Nephron progenitor cell (in vitro differentiated cells): ENCODE measurements at regions not wholly inside any gene's neighbourhood (a gene's known extent, or its start where the extent isn't known, plus 50 kb on each side); places are given as distances from the start of the nearest gene placed in this dataset.
"Not testable (repeated sequence)": the region's sequence is repeated elsewhere in the genome, so short reads cannot be mapped to it uniquely, and the experiment has no call there.

Experiments
- DNase-seq: peaks from one replicate; pipeline ENCODE4 v3.0.0; 2021
- H3K27ac Mint-ChIP-seq: 2 replicates; pipeline ENCODE4 v1.8.0; 2021; ENCODE audit warnings: mild to moderate bottlenecking, moderate library complexity, mixed read lengths
- H3K27me3 Mint-ChIP-seq: 2 replicates; pipeline ENCODE4 v1.8.0; 2021; ENCODE audit warnings: mild to moderate bottlenecking, low read depth, mixed read lengths; ENCODE audit not compliant: poor library complexity
- H3K36me3 Mint-ChIP-seq: 2 replicates; pipeline ENCODE4 v1.8.0; 2021; ENCODE audit warnings: low read depth, mixed read lengths
- H3K4me1 Mint-ChIP-seq: 2 replicates; pipeline ENCODE4 v1.8.0; 2021; ENCODE audit warnings: mixed read lengths
- H3K4me3 Mint-ChIP-seq: 2 replicates; pipeline ENCODE4 v1.8.0; 2021; ENCODE audit warnings: mild to moderate bottlenecking, moderate library complexity, mixed read lengths
- H3K9me3 Mint-ChIP-seq: 2 replicates; pipeline ENCODE4 v1.8.0; 2021; ENCODE audit warnings: mild to moderate bottlenecking, moderate library complexity, mixed read lengths
- CTCF ChIP-seq: fragments of 200-600 bp; sonication (generic); IDR thresholded peaks from 2 replicates; pipeline ENCODE4 v1.5.0; 2021; ENCODE audit warnings: antibody characterized with exemption

- H3K4me1 Mint-ChIP-seq, result peaks cover 5% of the 10 kb centered on the region
- no peaks in the 10 kb centered on the region for H3K9me3 Mint-ChIP-seq
- TF ChIP-seq CTCF, result no peak
- no peak overlapping the region for H3K27ac Mint-ChIP-seq
- H3K36me3 Mint-ChIP-seq, result peaks cover 6% of the 10 kb centered on the region
- no peaks in the 10 kb centered on the region for H3K27me3 Mint-ChIP-seq
- DNase-seq, result no peak
- no peak overlapping the region for H3K4me3 Mint-ChIP-seq
Observed at GRCh38 chrX:74119016-74119910, 184.7 kb upstream of the ZCCHC13 start.

- peaks cover under 1% of the 10 kb centered on the region for H3K9me3 Mint-ChIP-seq
- H3K27ac Mint-ChIP-seq, result no peak overlapping the region
- no peak for DNase-seq
- TF ChIP-seq CTCF, result no peak
- H3K4me3 Mint-ChIP-seq, result no peak overlapping the region
- H3K4me1 Mint-ChIP-seq, result peaks cover 5% of the 10 kb centered on the region
- peaks cover 3% of the 10 kb centered on the region for H3K27me3 Mint-ChIP-seq
- H3K36me3 Mint-ChIP-seq, result peaks cover 9% of the 10 kb centered on the region
Observed at GRCh38 chrX:74117962-74118902, 185.7 kb upstream of the ZCCHC13 start.

- Mint-ChIP-seq H3K27me3 (peaks cover 7% of the 10 kb centered on the region), H3K4me1 (no peaks in the 10 kb centered on the region), H3K9me3 (peaks cover 57% of the 10 kb centered on the region), H3K27ac (no peak overlapping the region), H3K4me3 (no peak overlapping the region), H3K36me3 (peaks cover 72% of the 10 kb centered on the region)
- no peak for TF ChIP-seq CTCF
- DNase-seq, result no peak
Observed at GRCh38 chrX:74111245-74111644, 192.7 kb upstream of the ZCCHC13 start.

DNA sequence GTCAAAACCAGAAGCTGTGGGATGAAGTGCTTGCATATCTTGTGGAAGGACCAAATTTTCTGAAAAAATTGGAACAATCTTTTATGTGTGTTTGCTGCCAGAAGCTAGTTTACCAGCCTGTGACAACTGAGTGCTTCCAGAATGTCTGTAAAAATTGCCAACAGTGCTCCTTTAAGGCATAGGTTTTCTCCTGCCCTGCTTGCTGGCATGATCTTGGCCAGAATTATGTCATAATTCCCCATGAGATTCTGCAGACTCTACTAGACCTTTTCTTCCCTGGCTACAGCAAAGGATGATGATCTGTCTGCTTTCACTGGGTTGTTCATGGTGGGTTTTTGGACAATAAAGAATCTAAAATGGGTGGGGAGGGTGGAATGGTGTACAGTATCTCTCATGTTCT, 196.3 kb upstream of the ZCCHC13 start:
- H3K4me3 Mint-ChIP-seq, result no peak overlapping the region
- no peak overlapping the region for H3K27ac Mint-ChIP-seq
- DNase-seq, result no peak
- peaks cover 82% of the 10 kb centered on the region for H3K9me3 Mint-ChIP-seq
- peaks cover 96% of the 10 kb centered on the region for H3K36me3 Mint-ChIP-seq
- TF ChIP-seq CTCF, result no peak
- H3K4me1 Mint-ChIP-seq, result no peaks in the 10 kb centered on the region
- H3K27me3 Mint-ChIP-seq, result peaks cover 4% of the 10 kb centered on the region

- DNase-seq, result no peak
- Mint-ChIP-seq H3K36me3 (peaks cover 92% of the 10 kb centered on the region), H3K4me3 (no peak overlapping the region), H3K27ac (no peak overlapping the region), H3K9me3 (peaks cover 82% of the 10 kb centered on the region), H3K4me1 (no peaks in the 10 kb centered on the region), H3K27me3 (no peaks in the 10 kb centered on the region)
- no peak for TF ChIP-seq CTCF
Observed at GRCh38 chrX:74104356-74105015, 199.5 kb upstream of the ZCCHC13 start.

DNA sequence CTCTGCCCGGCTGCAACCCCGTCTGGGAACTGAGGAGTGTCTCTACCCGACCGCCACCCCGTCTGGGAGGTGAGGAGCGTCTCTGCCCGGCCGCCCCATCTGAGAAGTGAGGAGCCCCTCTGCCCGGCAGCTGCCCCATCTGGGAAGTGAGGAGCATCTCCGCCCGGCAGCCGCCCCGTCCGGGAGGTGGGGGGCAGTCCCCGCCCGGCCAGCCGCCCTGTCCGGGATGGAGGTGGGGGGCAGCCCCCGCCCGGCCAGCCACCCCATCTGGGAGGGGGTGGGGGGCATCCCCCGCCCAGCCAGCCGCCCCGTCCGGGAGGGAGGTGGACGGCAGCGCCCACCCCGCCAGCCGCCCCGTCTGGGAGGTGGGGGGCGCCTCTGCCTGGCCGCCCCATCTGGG, 205.6 kb upstream of the ZCCHC13 start:
- not testable (repeated sequence) for H3K4me3 Mint-ChIP-seq, H3K27me3 Mint-ChIP-seq, DNase-seq, H3K4me1 Mint-ChIP-seq, H3K27ac Mint-ChIP-seq
- Mint-ChIP-seq H3K36me3 (peaks cover 52% of the 10 kb centered on the region), H3K9me3 (peaks cover 83% of the 10 kb centered on the region)
